Liver (tissue), 8 donors: ENCODE measurements at regions not wholly inside any gene's neighbourhood (a gene's known extent, or its start where the extent isn't known, plus 50 kb on each side); places are given as distances from the start of the nearest gene placed in this dataset.

Experiments
- DNase-seq: peaks from one replicate; pipeline ENCODE4 v3.0.0-alpha.2; 2017; ENCODE audit warnings: low spot score
- H3K27ac ChIP-seq, 2 donors: one replicate each; pipeline ENCODE4 v1.7.0; 2013; ENCODE audit warnings: inconsistent platforms in 2 of 2, low read length in 2 of 2, control low read depth in 1 of 2, low read depth in 1 of 2, mild to moderate bottlenecking in 1 of 2
- H3K27me3 ChIP-seq, 4 donors: one replicate each; pipeline versions ENCODE4 v1.6.1 to v1.7.0; 2013; ENCODE audit warnings: low read length in 3 of 4, inconsistent platforms in 1 of 4, mild to moderate bottlenecking in 1 of 4, moderate library complexity in 1 of 4; ENCODE audit not compliant: control insufficient read depth in 4 of 4, insufficient read depth in 4 of 4
- H3K36me3 ChIP-seq, 4 donors: one replicate each; pipeline versions ENCODE4 v1.6.1 to v1.7.0; 2013; ENCODE audit warnings: low read length in 3 of 4, mild to moderate bottlenecking in 3 of 4, low read depth in 1 of 4, moderate library complexity in 1 of 4; ENCODE audit not compliant: control insufficient read depth in 4 of 4, insufficient read depth in 3 of 4
- H3K4me1 ChIP-seq, 4 donors: one replicate each; pipeline versions ENCODE4 v1.6.1 to v1.7.0; 2013; ENCODE audit warnings: low read length in 3 of 4, mild to moderate bottlenecking in 3 of 4, moderate library complexity in 1 of 4; ENCODE audit not compliant: control insufficient read depth in 4 of 4, insufficient read depth in 4 of 4
- H3K4me3 ChIP-seq, 3 donors: one replicate each; pipeline versions ENCODE4 v1.6.1 to v1.7.0; 2013; ENCODE audit warnings: low read length in 3 of 3, control low read depth in 1 of 3, low read depth in 1 of 3, mild to moderate bottlenecking in 1 of 3
- H3K9ac ChIP-seq, 2 donors: one replicate each; pipeline ENCODE4 v1.7.0; 2013; ENCODE audit warnings: low read length in 2 of 2, mild to moderate bottlenecking in 2 of 2, moderate library complexity in 2 of 2, control low read depth in 1 of 2, low read depth in 1 of 2
- H3K9me3 ChIP-seq, 4 donors: one replicate each; pipeline versions ENCODE4 v1.6.1 to v1.7.0; 2013; ENCODE audit warnings: low read length in 3 of 4; ENCODE audit not compliant: control insufficient read depth in 4 of 4
- ATF3 ChIP-seq: IDR thresholded peaks from 2 replicates; pipeline ENCODE4 v1.6.1; 2016; ENCODE audit warnings: antibody characterized with exemption
- CTCF ChIP-seq: fragments of 150-350 bp; IDR thresholded peaks from 2 replicates; pipeline ENCODE4 v1.5.1; 2017; ENCODE audit warnings: improper control_type of control experiment, low read depth, low read length; ENCODE audit not compliant: missing input control
- EGR1 ChIP-seq, 2 donors: IDR thresholded peaks; 2 replicates each; pipeline ENCODE4 v1.6.1; 2016 to 2018; ENCODE audit warnings: antibody characterized with exemption in 2 of 2, low read depth in 2 of 2
- FOXA1 ChIP-seq: IDR thresholded peaks from 2 replicates; pipeline ENCODE4 v1.6.1; 2016; ENCODE audit warnings: antibody characterized with exemption
- FOXA2 ChIP-seq: IDR thresholded peaks from 2 replicates; pipeline ENCODE4 v1.6.1; 2016; ENCODE audit warnings: antibody characterized with exemption
- GABPA ChIP-seq, 2 donors: IDR thresholded peaks in 1 of 2; conservative IDR thresholded peaks in 1 of 2; 2 replicates each; pipeline ENCODE4 v1.6.1; 2016; ENCODE audit warnings: antibody characterized with exemption in 2 of 2, mild to moderate bottlenecking in 1 of 2, moderate library complexity in 1 of 2
- HNF4A ChIP-seq, 2 donors: conservative IDR thresholded peaks; 2 replicates each; pipeline ENCODE4 v1.6.1; 2016; ENCODE audit warnings: antibody characterized with exemption in 2 of 2, mild to moderate bottlenecking in 2 of 2
- HNF4G ChIP-seq: IDR thresholded peaks from 2 replicates; pipeline ENCODE4 v1.6.1; 2016; ENCODE audit warnings: antibody characterized with exemption
- JUND ChIP-seq, 2 donors: IDR thresholded peaks; 2 replicates each; pipeline ENCODE4 v1.6.1; 2016; ENCODE audit warnings: antibody characterized with exemption in 2 of 2
- MAX ChIP-seq: IDR thresholded peaks from 2 replicates; pipeline ENCODE4 v1.6.1; 2016; ENCODE audit warnings: antibody characterized with exemption
- NR2F2 ChIP-seq: IDR thresholded peaks from 2 replicates; pipeline ENCODE4 v1.6.1; 2016; ENCODE audit warnings: antibody characterized with exemption
- RAD21 ChIP-seq, 2 donors: IDR thresholded peaks; 2 replicates each; pipeline ENCODE4 v1.6.1; 2016; ENCODE audit warnings: antibody characterized with exemption in 2 of 2, mild to moderate bottlenecking in 2 of 2
- REST ChIP-seq: IDR thresholded peaks from 2 replicates; pipeline ENCODE4 v1.6.1; 2016; ENCODE audit warnings: antibody characterized with exemption, mild to moderate bottlenecking
- RXRA ChIP-seq, 2 donors: IDR thresholded peaks; 2 replicates each; pipeline ENCODE4 v1.6.1; 2017 to 2018; ENCODE audit warnings: antibody characterized with exemption in 2 of 2, mild to moderate bottlenecking in 1 of 2
- SP1 ChIP-seq: IDR thresholded peaks from 2 replicates; pipeline ENCODE4 v1.6.1; 2018; ENCODE audit warnings: antibody characterized with exemption, mild to moderate bottlenecking
- TAF1 ChIP-seq: conservative IDR thresholded peaks from 2 replicates; pipeline ENCODE4 v1.6.1; 2016; ENCODE audit warnings: antibody characterized with exemption, mild to moderate bottlenecking
- YY1 ChIP-seq: IDR thresholded peaks from 2 replicates; pipeline ENCODE4 v1.6.1; 2016; ENCODE audit warnings: antibody characterized with exemption, mild to moderate bottlenecking
- ZBTB33 ChIP-seq: IDR thresholded peaks from 2 replicates; pipeline ENCODE4 v1.6.1; 2016; ENCODE audit warnings: antibody characterized with exemption
- WGBS: extraction: QIAGEN DNeasy Blood & Tissue Kit; methylation state at CpG from one replicate; pipeline ENCODE4 v1.1.7; 2013; 5-methylcytosine and 5-hydroxymethylcytosine counted together
- donor health status: healthy.
- donor health status: healthy.
- donor health status: healthy.
- donor health status: healthy.
- donor health status: healthy.

- Histone ChIP-seq H3K9me3 (no peaks in the 10 kb centered on the region), H3K9ac (no peak overlapping the region), H3K4me1 (no peaks in the 10 kb centered on the region), H3K4me3 (no peak overlapping the region), H3K27me3 (peaks cover 0 to 9% (median 0%) of the 10 kb centered on the region in 4 donors), H3K36me3 (no peaks in the 10 kb centered on the region), H3K27ac (no peak overlapping the region)
- TF ChIP-seq RAD21 (IDR thresholded peaks at IDR 0.05) (no peak), HNF4A (conservative IDR thresholded peaks at IDR 0.05) (no peak)
- 41% methylated on average over 3 of the region's 3 CpGs for WGBS
- no peak for DNase-seq
These were observed 912.6 kb downstream of the NTRK3 start for GRCh38 chr15:87343966-87344365.

GRCh38 chr15:87340370-87340769, 916.2 kb downstream of the NTRK3 start:
- H3K27me3 ChIP-seq, result peaks cover 0 to 9% (median 0%) of the 10 kb centered on the region in 4 donors

GRCh38 chr15:87326269-87326668, 930.3 kb downstream of the NTRK3 start:
- no peak for TF ChIP-seq GABPA (IDR thresholded peaks at IDR 0.05 in 1 of 2, conservative IDR thresholded peaks at IDR 0.05 in 1 of 2)
- no peak for TF ChIP-seq RXRA (IDR thresholded peaks at IDR 0.05)
- TF ChIP-seq HNF4G, result no peak
- TF ChIP-seq MAX, result no peak
- no peak for TF ChIP-seq CTCF
- no peak for TF ChIP-seq YY1
- no peak for TF ChIP-seq REST
- no peak for TF ChIP-seq JUND (IDR thresholded peaks at IDR 0.05)
- no peak for TF ChIP-seq SP1
- TF ChIP-seq TAF1, result no peak
- TF ChIP-seq NR2F2, result no peak
- no peak for TF ChIP-seq FOXA2
- no peak for TF ChIP-seq RAD21 (IDR thresholded peaks at IDR 0.05)
- no peak for TF ChIP-seq HNF4A (conservative IDR thresholded peaks at IDR 0.05)
- TF ChIP-seq ZBTB33, result no peak
- no peak for TF ChIP-seq FOXA1
- TF ChIP-seq EGR1 (IDR thresholded peaks at IDR 0.05; ENCODE audit: low read depth in 2 of 2), result no peak
- TF ChIP-seq ATF3, result no peak
- Histone ChIP-seq H3K9ac (no peak overlapping the region), H3K27ac (no peak overlapping the region), H3K36me3 (no peaks in the 10 kb centered on the region), H3K4me1 (no peaks in the 10 kb centered on the region), H3K9me3 (no peaks in the 10 kb centered on the region), H3K27me3 (no peaks in the 10 kb centered on the region), H3K4me3 (no peak overlapping the region)
- WGBS, result 17% methylated on average over 1 of the region's 1 CpG
- DNase-seq, result no peak

More at GRCh38 chr15:87340370-87340769, 916.2 kb downstream of the NTRK3 start:
- Histone ChIP-seq H3K27ac (no peak overlapping the region), H3K36me3 (no peaks in the 10 kb centered on the region), H3K4me1 (no peaks in the 10 kb centered on the region), H3K9me3 (no peaks in the 10 kb centered on the region), H3K9ac (no peak overlapping the region), H3K4me3 (no peak overlapping the region)
- no peak for DNase-seq
- TF ChIP-seq RXRA (IDR thresholded peaks at IDR 0.05) (no peak), ATF3 (no peak), GABPA (IDR thresholded peaks at IDR 0.05 in 1 of 2, conservative IDR thresholded peaks at IDR 0.05 in 1 of 2) (no peak), NR2F2 (no peak), HNF4G (no peak)
